NCI-H2196 (cell line): ENCODE measurements at regions not wholly inside any gene's neighbourhood (a gene's known extent, or its start where the extent isn't known, plus 50 kb on each side); places are given as distances from the start of the nearest gene placed in this dataset.

Experiments used
- DNase-seq: peaks from one replicate; lab custom pipeline; 2025; ENCODE audit not compliant: unreplicated experiment; lab: John Stamatoyannopoulos, UW

DNA sequence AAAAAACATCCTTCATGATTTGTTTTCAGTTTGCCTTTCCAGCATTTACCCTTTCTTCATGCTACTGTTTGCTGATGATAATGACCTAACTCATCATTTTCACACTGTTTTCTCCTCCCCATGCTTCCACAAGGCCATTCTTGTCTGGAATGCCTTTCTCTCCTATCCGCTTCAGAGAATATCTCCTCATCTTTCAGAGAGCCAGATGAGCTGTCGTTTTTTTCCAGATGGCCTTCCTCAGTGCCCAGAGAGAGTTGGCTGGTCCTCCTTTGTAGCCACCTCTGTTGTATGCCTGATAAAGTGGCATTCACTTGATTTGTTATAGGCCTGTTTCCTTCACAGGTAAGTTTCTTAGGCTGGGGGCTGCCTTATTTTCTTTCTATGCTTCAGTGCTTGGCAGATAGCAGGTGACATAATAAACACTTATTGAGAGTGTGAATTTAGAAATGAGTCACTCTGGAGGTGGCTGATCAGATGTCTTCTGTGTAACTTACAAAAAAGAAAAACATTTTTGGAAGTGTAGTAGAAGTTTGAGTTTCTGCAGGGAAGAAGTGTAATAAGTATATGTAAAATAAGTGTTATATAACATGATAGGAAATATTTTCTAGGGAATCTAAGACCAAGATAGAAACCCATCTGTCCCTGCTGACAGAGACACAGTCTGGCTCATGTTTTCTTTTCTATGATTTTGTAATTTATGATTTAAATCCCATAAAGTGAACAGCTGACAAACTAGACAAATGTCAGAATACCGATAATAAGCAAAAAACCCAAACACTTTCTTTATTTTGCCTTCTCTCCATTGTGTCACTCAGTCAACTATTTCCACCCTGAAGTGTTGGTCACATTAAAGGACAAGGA lies 174.5 kb downstream of the DACT1 start:
- DNase-seq: no peak

GRCh38 chr14:58813745-58814144 lies 176.0 kb downstream of the DACT1 start:
- DNase-seq: no peak

GRCh38 chr14:58814466-58814865 lies 176.7 kb downstream of the DACT1 start:
- no peak for DNase-seq

DNA sequence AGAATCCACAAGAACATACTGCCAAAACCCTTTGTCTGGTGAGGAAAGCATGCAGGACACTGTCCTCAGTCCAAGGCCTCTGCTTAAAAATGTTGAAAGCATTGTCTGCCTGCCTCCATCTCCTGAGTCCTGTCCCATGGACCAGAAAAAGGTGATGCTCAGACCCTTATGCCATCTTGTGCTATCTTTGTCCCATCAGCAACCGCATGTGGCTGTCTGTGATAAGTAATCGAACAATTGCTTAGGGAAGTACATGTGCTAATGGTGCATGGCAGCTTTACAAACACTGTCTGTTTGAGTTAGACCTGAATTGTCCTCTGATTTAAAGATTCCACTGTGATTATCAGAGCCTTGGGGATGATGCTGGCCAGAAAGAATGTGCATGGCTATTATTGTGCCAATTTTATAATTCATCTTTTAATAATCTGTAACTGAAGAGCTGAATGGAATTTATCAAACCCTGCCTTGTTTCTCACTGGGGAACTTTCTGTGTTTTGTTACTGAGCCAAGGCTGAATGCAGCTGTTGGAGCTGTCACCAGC lies 177.5 kb downstream of the DACT1 start:
- DNase-seq: no peak

DNA sequence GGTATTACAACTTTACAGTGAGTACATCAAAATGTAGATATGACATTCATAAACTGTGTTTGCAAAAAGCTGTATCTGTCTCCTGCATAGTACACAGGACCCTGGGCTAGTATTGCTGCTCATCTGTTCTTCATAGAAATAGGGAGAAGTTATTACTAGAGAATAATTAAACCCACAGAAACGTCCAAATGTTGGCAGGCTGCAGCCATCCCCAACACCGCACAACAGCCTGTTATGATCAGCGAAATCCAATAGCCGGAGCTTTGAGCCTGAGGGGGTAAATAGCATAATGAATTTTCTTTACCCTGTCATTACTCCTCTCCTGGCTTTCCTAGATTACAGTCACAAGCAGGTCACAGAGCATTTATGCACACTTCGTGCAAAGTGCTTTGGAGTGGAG lies 178.0 kb downstream of the DACT1 start:
- DNase-seq: no peak

DNA sequence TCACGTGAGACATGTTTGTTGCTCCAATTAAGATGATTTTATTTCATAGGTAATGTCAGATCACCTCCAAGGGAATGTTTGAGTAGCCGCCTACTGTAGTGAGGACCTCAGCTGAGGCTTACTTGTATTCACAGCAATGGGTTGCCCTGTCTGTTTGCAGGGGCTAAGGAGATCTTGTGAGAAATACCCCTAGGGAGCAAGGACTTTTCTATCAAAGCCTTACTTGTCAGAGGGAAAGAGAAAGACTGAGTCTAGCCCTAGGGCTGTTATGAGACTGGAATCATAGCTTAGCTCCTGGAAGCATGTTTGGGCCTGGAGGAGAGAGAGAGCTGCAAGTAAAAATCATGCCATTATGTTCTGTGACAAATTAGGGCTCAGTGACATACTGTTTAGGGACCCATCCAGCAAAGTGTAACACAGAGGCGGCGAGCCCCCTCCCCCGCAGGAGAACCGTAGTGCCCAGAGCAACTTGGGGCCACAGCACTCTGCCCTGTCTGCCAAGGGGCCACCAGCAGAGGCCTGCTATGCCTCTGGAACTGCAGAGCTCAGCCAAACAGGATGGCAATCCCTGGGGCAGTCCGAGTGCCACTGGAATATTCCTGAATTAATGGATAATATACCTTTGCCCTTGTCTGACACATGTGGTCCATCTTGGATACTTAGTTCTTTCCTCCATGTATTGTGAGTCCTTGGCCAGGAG lies 178.8 kb downstream of the DACT1 start:
- DNase-seq: no peak

DNA sequence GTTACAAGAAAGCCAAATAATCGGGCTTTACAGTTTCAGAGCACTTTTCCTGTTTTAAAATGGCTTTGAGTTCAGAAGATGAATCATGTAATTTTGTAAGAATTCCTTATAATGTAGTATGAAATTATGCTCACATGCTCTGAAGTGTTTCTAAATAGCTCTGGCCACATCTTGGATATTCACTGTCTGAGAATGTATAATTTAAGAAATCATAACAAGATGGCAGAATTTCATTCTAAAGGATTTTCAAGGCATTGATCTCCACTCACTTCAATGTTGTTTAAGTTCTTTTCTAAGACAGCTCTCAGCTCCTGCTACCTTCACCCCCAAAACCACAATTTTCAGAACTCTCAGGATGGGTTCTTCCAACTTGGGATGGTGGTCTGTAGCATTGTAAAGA lies 180.1 kb downstream of the DACT1 start:
- no peak for DNase-seq

- no peak for DNase-seq
Measured at GRCh38 chr14:58820032-58820431, 182.3 kb downstream of the DACT1 start.

GRCh38 chr14:58821421-58821820 lies 183.7 kb downstream of the DACT1 start:
- DNase-seq: no peak

DNA sequence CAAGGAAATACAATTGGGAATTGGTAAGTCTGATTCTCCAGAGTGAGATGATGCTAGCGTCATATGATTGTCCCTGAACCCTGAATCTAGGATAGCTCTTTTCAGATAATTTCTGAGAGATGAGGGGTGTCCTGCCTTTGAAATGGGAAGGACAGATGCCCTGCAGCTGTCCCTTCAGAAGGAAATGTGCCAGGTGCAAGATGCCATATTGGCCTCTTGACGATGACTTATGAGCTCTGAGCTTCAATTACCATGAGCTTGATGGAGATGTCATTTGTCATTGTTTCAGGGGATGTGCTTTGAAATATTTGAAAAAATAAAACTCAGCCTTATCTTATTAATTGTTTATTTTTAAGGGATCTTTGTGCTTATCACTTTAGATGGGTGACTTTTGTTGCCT lies 185.1 kb downstream of the DACT1 start:
- no peak for DNase-seq

- no peak for DNase-seq
Measured at GRCh38 chr14:58823312-58823711, 185.6 kb downstream of the DACT1 start.

GRCh38 chr14:58824106-58824505 lies 186.3 kb downstream of the DACT1 start:
- no peak for DNase-seq

GRCh38 chr14:58824796-58825195 lies 187.0 kb downstream of the DACT1 start:
- no peak for DNase-seq

- no peak for DNase-seq
Measured at GRCh38 chr14:58825606-58826005, 187.8 kb downstream of the DACT1 start.

DNA sequence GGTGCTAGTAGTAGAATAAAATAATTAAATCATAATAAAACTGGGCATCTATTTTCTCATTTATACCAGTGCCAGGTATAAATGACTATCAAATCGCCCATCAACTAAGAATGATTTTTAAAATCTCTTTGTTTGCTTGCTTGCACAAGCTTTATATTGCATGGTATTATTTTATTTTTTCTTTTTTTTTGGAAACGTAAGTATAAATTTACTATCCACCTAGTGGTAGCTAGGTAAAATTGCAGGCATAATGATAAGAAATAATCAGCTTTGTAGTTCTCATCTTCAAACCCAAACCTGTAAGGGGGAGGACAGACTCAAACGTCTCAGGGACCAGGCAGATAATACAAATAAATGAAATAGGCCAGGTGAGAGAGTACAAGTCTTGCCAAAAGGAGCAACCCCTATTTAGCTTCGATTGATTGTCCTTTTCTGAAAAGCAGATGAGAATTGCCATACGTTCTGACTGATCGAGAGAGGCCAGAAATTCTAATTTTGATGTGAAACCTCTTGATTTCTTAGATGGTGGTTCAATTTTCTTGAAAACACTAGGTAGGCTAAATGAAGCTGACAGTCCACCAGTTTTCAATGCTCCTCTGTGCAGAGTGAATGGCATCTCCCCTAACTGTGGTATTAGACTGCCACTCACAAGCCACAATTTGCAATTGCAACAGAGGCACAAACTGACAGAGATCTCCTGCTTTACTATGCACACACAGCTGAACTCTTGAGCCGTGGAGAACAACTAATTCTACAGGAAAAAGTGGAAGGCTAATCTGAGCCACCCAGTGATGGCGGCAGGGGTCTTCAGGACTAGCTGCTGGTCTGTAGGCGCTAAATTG lies 189.3 kb downstream of the DACT1 start:
- DNase-seq: no peak

- DNase-seq: no peak
Measured at GRCh38 chr14:58828298-58828697, 190.5 kb downstream of the DACT1 start.

- no peak for DNase-seq
Measured at GRCh38 chr14:58829594-58829993, 191.8 kb downstream of the DACT1 start.

DNA sequence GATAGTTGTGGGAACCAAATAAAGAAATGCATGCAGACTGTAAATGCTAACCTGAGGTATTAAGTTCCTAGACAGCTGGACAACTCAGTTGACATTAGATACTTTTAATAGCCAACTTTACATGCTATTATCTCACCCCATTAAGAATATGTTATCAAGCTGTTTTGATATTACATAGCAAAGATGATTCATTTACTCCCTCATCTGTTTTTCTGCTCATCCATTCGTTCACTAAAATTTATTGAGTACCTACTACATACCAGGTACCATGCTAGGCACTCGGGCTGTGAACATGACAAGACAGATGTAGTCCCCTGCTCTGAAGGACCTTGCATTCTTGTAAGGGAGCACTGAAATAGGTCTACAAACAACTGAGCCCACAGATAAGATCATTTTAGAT lies 192.4 kb downstream of the DACT1 start:
- DNase-seq: no peak

DNA sequence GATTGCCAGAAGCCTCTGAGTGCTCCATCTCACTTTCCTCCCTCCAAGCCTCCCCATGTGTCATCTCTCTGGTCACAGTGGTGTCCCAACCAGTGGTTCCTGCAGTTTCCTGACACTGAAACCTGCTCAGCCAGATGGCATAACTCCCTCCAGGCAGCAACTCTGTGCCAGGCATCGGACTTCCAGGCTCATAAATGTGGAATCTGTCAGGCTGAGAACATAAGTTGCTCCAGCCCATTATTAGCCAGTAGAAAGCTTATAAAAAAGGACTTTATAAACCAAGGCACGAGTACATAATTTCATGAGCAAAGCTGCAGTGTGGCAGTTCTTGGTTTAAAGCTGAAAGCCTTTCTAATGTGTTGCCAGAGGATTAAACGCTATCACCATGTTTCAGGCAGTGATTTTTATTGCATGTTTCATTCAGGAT lies 194.3 kb downstream of the DACT1 start:
- DNase-seq: no peak

GRCh38 chr14:58833634-58834378 lies 196.0 kb downstream of the DACT1 start:
- no peak for DNase-seq
